HEK293T (cell line): ENCODE measurements at regions not wholly inside any gene's neighbourhood (a gene's known extent, or its start where the extent isn't known, plus 50 kb on each side); places are given as distances from the start of the nearest gene placed in this dataset.

ENCODE experiments used
- NFRKB ChIP-seq: fragments of 450-650 bp; IDR thresholded peaks from 2 replicates; pipeline ENCODE4 v1.6.1; 2016; ENCODE audit warnings: mild to moderate bottlenecking, moderate library complexity
- TARDBP ChIP-seq: fragments of 450-650 bp; IDR thresholded peaks from 2 replicates; pipeline ENCODE4 v1.6.1; 2016

DNA sequence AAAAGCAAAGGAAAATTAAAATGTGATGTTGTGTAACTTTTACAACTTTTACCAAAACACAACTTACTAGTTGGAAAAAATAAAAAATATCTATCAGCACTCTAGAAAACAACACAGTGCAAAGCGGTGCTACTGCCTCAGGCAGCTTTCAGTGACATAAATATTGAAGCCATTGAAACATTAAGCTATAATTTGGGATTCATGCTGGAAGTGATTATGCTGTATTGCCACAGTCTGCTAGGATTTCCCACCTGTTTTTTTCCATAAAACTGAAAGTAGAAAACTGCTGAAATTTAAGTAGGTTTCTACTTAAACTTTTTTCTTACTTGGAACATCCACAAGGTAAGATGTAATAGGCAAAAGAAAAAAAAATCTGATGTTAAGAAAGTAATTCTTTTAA, 674.4 kb downstream of the KCNT2 start:
- no peak for TF ChIP-seq NFRKB
- TF ChIP-seq TARDBP, result no peak
